GM10266 (cell line): ENCODE measurements at regions not wholly inside any gene's neighbourhood (a gene's known extent, or its start where the extent isn't known, plus 50 kb on each side); places are given as distances from the start of the nearest gene placed in this dataset.
"Not testable (repeated sequence)": the region's sequence is repeated elsewhere in the genome, so short reads cannot be mapped to it uniquely, and the experiment has no call there.

Source experiments
- DNase-seq: peaks from one replicate; pipeline ENCODE4 v3.0.0; 2012; ENCODE audit errors: extremely low spot score
- TF ChIP-seq, protein P1 (sequence below): IDR thresholded peaks from 2 replicates; pipeline ENCODE4 v1.5.1; 2012; ENCODE audit warnings: mild to moderate bottlenecking, low read depth; ENCODE audit not compliant: control insufficient read depth, insufficient read depth; ENCODE audit errors: missing control alignments

DNA sequence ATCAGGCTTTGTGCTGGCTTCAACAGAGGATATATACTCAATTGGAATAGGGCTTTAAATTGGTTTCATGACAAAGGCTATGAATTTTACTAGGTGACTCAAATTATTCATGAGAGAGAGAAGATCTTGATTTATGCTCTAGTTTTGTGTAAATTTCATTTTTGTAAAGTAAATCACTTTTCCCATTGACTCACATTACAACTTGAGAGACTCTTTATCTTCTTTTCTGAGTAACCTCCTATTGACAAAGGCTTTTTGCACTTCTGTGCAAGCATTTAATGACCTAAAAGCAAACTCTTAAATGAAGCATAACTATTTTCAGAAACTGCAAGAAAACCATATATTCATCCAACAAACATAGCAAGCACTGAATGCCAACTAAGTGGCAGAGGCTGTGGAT, 98.5 kb upstream of the RHOBTB1 start:
- no peak for DNase-seq
- TF ChIP-seq, protein P1, sequence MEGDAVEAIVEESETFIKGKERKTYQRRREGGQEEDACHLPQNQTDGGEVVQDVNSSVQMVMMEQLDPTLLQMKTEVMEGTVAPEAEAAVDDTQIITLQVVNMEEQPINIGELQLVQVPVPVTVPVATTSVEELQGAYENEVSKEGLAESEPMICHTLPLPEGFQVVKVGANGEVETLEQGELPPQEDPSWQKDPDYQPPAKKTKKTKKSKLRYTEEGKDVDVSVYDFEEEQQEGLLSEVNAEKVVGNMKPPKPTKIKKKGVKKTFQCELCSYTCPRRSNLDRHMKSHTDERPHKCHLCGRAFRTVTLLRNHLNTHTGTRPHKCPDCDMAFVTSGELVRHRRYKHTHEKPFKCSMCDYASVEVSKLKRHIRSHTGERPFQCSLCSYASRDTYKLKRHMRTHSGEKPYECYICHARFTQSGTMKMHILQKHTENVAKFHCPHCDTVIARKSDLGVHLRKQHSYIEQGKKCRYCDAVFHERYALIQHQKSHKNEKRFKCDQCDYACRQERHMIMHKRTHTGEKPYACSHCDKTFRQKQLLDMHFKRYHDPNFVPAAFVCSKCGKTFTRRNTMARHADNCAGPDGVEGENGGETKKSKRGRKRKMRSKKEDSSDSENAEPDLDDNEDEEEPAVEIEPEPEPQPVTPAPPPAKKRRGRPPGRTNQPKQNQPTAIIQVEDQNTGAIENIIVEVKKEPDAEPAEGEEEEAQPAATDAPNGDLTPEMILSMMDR: no peak

GRCh38 chr10:61040399-61041016, 96.5 kb upstream of the RHOBTB1 start:
- no peak for DNase-seq
- TF ChIP-seq, protein P1: no peak

- TF ChIP-seq, protein P1: no peak
Measured at GRCh38 chr10:61039868-61040267, 95.9 kb upstream of the RHOBTB1 start.

GRCh38 chr10:61037261-61037830, 93.4 kb upstream of the RHOBTB1 start:
- DNase-seq: not testable (repeated sequence)

More at GRCh38 chr10:61039868-61040267, 95.9 kb upstream of the RHOBTB1 start:
- DNase-seq: no peak

- not testable (repeated sequence) for DNase-seq
Measured at GRCh38 chr10:61036148-61036547, 92.2 kb upstream of the RHOBTB1 start.

- TF ChIP-seq, protein P1: no peak
- no peak for DNase-seq
Measured at GRCh38 chr10:61031341-61031740, 87.4 kb upstream of the RHOBTB1 start.

- TF ChIP-seq, protein P1: no peak
- DNase-seq: no peak
Measured at GRCh38 chr10:61029411-61029810, 85.4 kb upstream of the RHOBTB1 start.

DNA sequence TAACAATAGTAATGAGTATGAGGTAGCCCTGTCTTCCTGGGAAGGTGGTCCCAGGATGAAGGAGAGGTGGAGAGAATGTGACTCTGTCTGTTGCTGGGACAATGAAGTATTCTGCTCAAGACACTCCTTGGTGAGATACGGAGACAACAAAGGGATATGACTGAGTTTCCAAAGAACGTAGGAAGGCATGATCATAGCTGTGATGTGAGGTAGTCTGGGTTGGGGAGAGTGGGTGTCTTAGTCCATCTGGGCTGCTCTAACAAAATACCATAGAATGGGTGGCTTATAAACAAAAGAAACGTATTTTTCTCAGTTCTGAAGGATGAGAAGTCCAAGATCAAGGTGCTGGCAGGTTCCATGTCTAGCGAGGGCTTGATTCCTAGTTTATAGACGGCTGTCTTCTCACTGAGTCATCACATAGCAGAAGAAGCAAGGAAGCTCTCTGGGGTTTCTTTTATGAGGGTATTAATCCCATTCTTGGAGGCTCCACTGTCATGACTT, 84.9 kb upstream of the RHOBTB1 start:
- TF ChIP-seq, protein P1: no peak
- DNase-seq: no peak
